ENCODE measurements at regions not wholly inside any gene's neighbourhood (a gene's known extent, or its start where the extent isn't known, plus 50 kb on each side); places are given as distances from the start of the nearest gene placed in this dataset.
"Not testable (repeated sequence)": the region's sequence is repeated elsewhere in the genome, so short reads cannot be mapped to it uniquely, and the experiment has no call there.

DNA sequence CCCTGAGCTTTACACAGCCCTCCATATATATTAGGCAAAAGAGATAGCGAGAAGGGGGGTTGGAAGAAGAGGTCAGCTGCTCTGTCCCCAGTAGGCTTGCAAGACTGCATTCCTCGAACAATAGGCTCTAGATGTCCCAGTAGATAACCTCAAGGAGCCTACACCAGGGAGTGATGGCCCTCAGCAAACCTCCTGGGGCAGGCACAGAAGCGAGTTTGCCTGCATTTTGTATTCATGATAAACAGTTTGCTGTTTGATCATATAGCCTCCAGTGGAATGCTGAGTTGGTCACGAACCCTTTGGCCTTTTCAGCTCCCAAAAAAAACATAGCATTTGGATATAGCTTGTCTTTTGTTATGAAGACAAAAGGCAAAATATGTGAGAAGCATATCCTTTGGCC is 95.1 kb upstream of the GRAMD1B start:
- H3K27ac ChIP-seq (ENCODE audit: low read depth in 2 of 2, low read length in 2 of 2) = no peak overlapping the region
- peaks cover 1 to 7% (median 2%) of the 10 kb centered on the region in 3 donors for H3K9me3 ChIP-seq (ENCODE audit: control insufficient read depth in 2 of 3, insufficient read depth in 1 of 3, low read length in 3 of 3)
- intact Hi-C loops (cut with DNase I) = no loop called here
- no peak overlapping the region for H3K9ac ChIP-seq (ENCODE audit: low read length in 3 of 3)
- no peaks in the 10 kb centered on the region for H3K4me1 ChIP-seq (ENCODE audit: control insufficient read depth in 2 of 3, insufficient read depth in 2 of 3, low read depth in 1 of 3, low read length in 3 of 3)
- H3K36me3 ChIP-seq (ENCODE audit: control insufficient read depth in 2 of 3, insufficient read depth in 3 of 3, low read length in 3 of 3) = no peaks in the 10 kb centered on the region
- TF ChIP-seq, protein P1, sequence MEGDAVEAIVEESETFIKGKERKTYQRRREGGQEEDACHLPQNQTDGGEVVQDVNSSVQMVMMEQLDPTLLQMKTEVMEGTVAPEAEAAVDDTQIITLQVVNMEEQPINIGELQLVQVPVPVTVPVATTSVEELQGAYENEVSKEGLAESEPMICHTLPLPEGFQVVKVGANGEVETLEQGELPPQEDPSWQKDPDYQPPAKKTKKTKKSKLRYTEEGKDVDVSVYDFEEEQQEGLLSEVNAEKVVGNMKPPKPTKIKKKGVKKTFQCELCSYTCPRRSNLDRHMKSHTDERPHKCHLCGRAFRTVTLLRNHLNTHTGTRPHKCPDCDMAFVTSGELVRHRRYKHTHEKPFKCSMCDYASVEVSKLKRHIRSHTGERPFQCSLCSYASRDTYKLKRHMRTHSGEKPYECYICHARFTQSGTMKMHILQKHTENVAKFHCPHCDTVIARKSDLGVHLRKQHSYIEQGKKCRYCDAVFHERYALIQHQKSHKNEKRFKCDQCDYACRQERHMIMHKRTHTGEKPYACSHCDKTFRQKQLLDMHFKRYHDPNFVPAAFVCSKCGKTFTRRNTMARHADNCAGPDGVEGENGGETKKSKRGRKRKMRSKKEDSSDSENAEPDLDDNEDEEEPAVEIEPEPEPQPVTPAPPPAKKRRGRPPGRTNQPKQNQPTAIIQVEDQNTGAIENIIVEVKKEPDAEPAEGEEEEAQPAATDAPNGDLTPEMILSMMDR (IDR thresholded peaks at IDR 0.05; ENCODE audit: borderline replicate concordance, extremely low read depth, insufficient read depth) = no peak
- FAIRE-seq (no peak), DNase-seq (no peak)
- H3K4me3 ChIP-seq (ENCODE audit: low read length in 3 of 3) = no peak overlapping the region
- H3K27me3 ChIP-seq (ENCODE audit: control insufficient read depth, insufficient read depth, low read length) = no peaks in the 10 kb centered on the region

DNA sequence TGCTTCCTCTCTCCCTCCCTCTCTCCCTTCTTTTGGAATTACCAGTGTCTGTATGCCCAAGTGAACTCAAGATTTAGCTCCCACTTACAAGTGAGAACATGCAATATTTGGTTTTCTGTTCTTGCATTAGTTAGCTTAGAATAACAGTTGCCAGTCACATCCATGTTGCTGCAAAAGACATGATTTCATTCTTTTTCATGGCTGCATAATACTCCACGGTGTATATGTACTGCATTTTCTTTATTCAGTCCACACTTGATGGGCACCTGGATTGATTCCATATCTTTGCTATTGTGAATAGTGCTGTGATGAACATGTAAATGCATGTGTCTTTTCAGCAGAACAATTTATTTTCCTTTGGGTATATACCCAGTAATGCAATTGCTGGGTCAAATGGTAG is 97.5 kb upstream of the GRAMD1B start:
- not testable (repeated sequence) for FAIRE-seq

DNA sequence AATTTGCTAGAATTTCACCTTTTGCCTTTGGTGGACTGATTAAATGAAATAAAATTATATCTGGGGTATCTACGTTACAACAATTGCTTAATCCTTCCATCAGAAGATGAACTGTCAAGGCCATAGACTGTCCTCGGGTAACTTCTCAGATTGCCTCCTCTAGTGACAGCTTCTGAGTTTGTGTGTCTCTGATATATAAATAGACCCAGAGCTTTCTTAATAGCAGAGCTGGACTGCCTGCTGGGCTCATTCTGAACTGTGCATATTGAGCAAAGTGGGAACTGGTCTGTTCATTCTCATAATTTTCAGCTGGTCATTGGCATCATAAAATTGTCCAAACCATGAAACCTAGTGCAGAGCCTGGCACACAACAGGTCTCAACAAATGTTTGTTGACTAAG is 99.1 kb upstream of the GRAMD1B start:
- DNase-seq (no peak), FAIRE-seq (no peak)
- Histone ChIP-seq H3K27me3 (ENCODE audit: control insufficient read depth, insufficient read depth, low read length) (no peaks in the 10 kb centered on the region), H3K9me3 (ENCODE audit: control insufficient read depth in 2 of 3, insufficient read depth in 1 of 3, low read length in 3 of 3) (peaks cover 0 to 3% (median 2%) of the 10 kb centered on the region in 3 donors), H3K4me1 (ENCODE audit: control insufficient read depth in 2 of 3, insufficient read depth in 2 of 3, low read depth in 1 of 3, low read length in 3 of 3) (no peaks in the 10 kb centered on the region), H3K27ac (ENCODE audit: low read depth in 2 of 2, low read length in 2 of 2) (no peak overlapping the region), H3K4me3 (ENCODE audit: low read length in 3 of 3) (no peak overlapping the region), H3K36me3 (ENCODE audit: control insufficient read depth in 2 of 3, insufficient read depth in 3 of 3, low read length in 3 of 3) (no peaks in the 10 kb centered on the region), H3K9ac (ENCODE audit: low read length in 3 of 3) (no peak overlapping the region)
- intact Hi-C loops (cut with DNase I) = no loop called here
- TF ChIP-seq, protein P1 (IDR thresholded peaks at IDR 0.05; ENCODE audit: borderline replicate concordance, extremely low read depth, insufficient read depth) = no peak

More for the DNA sequence above, 97.5 kb upstream of the GRAMD1B start:
- H3K36me3 ChIP-seq (ENCODE audit: control insufficient read depth in 2 of 3, insufficient read depth in 3 of 3, low read length in 3 of 3); H3K9me3 ChIP-seq (ENCODE audit: control insufficient read depth in 2 of 3, insufficient read depth in 1 of 3, low read length in 3 of 3); H3K4me3 ChIP-seq (ENCODE audit: low read length in 3 of 3); DNase-seq; H3K4me1 ChIP-seq (ENCODE audit: control insufficient read depth in 2 of 3, insufficient read depth in 2 of 3, low read depth in 1 of 3, low read length in 3 of 3); H3K27ac ChIP-seq (ENCODE audit: low read depth in 2 of 2, low read length in 2 of 2); H3K9ac ChIP-seq (ENCODE audit: low read length in 3 of 3); intact Hi-C loops (cut with DNase I); H3K27me3 ChIP-seq (ENCODE audit: control insufficient read depth, insufficient read depth, low read length): not testable (repeated sequence)

DNA sequence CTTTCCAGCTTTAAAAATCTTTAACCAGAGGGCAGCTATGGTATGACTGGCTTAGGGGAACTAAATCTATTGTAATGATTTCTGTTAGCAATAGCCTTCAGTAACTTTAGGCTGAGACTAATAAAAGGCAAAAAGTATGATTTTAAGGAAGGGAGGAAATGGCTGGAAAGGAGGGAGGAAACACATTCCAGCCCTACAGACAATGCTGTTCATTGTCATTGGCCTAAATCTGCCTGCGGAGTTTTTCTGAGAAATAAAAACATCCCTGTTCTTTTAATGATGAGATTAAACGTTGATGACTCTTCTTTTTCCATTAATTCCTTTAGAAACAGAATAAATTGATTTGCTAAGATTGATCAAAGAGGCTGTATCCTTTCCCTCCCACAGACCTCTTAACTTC is 99.6 kb upstream of the GRAMD1B start:
- Histone ChIP-seq H3K27me3 (ENCODE audit: control insufficient read depth, insufficient read depth, low read length) (no peaks in the 10 kb centered on the region), H3K4me3 (ENCODE audit: low read length in 3 of 3) (no peak overlapping the region), H3K36me3 (ENCODE audit: control insufficient read depth in 2 of 3, insufficient read depth in 3 of 3, low read length in 3 of 3) (no peaks in the 10 kb centered on the region), H3K27ac (ENCODE audit: low read depth in 2 of 2, low read length in 2 of 2) (no peak overlapping the region), H3K9ac (ENCODE audit: low read length in 3 of 3) (no peak overlapping the region), H3K9me3 (ENCODE audit: control insufficient read depth in 2 of 3, insufficient read depth in 1 of 3, low read length in 3 of 3) (peaks cover 0 to 3% (median 2%) of the 10 kb centered on the region in 3 donors), H3K4me1 (ENCODE audit: control insufficient read depth in 2 of 3, insufficient read depth in 2 of 3, low read depth in 1 of 3, low read length in 3 of 3) (no peaks in the 10 kb centered on the region)
- intact Hi-C loops (cut with DNase I) = no loop called here
- TF ChIP-seq, protein P1 (IDR thresholded peaks at IDR 0.05; ENCODE audit: borderline replicate concordance, extremely low read depth, insufficient read depth) = no peak
- DNase-seq (no peak), FAIRE-seq (no peak)
